Ovary (tissue), 7 donors: ENCODE measurements at regions not wholly inside any gene's neighbourhood (a gene's known extent, or its start where the extent isn't known, plus 50 kb on each side); places are given as distances from the start of the nearest gene placed in this dataset.

Experiments used
- DNase-seq, 5 donors: peaks; one replicate each; pipeline ENCODE4 v3.0.0-alpha.2; 2019 to 2020
- H3K27ac ChIP-seq, 2 donors: fragments of 200-600 bp; one replicate each; pipeline versions ENCODE4 v1.5.1 to v1.8.0; 2019 to 2022
- H3K27me3 ChIP-seq: fragments of 200-600 bp; one replicate; pipeline ENCODE4 v1.8.0; 2022
- H3K36me3 ChIP-seq: fragments of 200-600 bp; sonication (generic); one replicate; pipeline ENCODE4 v1.5.1; 2019
- H3K4me1 ChIP-seq: one replicate; pipeline ENCODE4 v1.8.1; 2013; ENCODE audit warnings: mild to moderate bottlenecking, moderate library complexity; ENCODE audit not compliant: insufficient read depth
- H3K4me3 ChIP-seq: fragments of 200-600 bp; sonication (generic); one replicate; pipeline ENCODE4 v1.5.1; 2017
- H3K9me3 ChIP-seq, 2 donors: fragments of 200-600 bp in 1 of 2; sonication (generic) in 1 of 2; one replicate each; pipeline versions ENCODE4 v1.5.1 to v1.8.1; 2013 to 2019; ENCODE audit warnings: mild to moderate bottlenecking in 1 of 2, moderate library complexity in 1 of 2
- EP300 ChIP-seq: sonication (generic); formaldehyde crosslinking; IDR thresholded peaks from one replicate; pipeline ENCODE4 v1.6.1; 2017; ENCODE audit warnings: antibody characterized with exemption
- POLR2A ChIP-seq: fragments of 450-650 bp; IDR thresholded peaks from one replicate; pipeline ENCODE4 v1.6.1; 2017; ENCODE audit warnings: antibody characterized with exemption, mild to moderate bottlenecking, moderate library complexity
- WGBS, 3 donors: extraction: QIAGEN DNeasy Blood & Tissue Kit in 1 of 3; methylation state at CpG; one replicate each; pipeline versions ENCODE4 v1.1.5 to v1.1.7; 2013 to 2017; 5-methylcytosine and 5-hydroxymethylcytosine counted together
- intact Hi-C, 4 donors: fragments of 100-400 bp; cut with DNase I; formaldehyde crosslinking; loops; one replicate each; pipeline versions ENCODE4 v1.11.0 to v1.15.1; 2022 to 2023
- TF ChIP-seq, protein P1 (sequence below), 3 donors: fragments of 450-650 bp in 2 of 3; fragments of 200-600 bp in 1 of 3; IDR thresholded peaks; one replicate each; pipeline versions ENCODE4 v1.5.1 to v1.8.0; 2016 to 2022; ENCODE audit warnings: antibody characterized with exemption in 3 of 3, mild to moderate bottlenecking in 1 of 3
- donor health status: DM: no; HTN: no; CAD: no; lungs with moderate emphysema.
- donor health status: DM: no; HTN: no; CAD: no.
- donor health status: Bipolar disorder and iron deficiency.
- donor health status: DM: no; HTN: no; CAD: no.
- donor health status: DM: yes; HTN: yes; CAD: no.

DNA sequence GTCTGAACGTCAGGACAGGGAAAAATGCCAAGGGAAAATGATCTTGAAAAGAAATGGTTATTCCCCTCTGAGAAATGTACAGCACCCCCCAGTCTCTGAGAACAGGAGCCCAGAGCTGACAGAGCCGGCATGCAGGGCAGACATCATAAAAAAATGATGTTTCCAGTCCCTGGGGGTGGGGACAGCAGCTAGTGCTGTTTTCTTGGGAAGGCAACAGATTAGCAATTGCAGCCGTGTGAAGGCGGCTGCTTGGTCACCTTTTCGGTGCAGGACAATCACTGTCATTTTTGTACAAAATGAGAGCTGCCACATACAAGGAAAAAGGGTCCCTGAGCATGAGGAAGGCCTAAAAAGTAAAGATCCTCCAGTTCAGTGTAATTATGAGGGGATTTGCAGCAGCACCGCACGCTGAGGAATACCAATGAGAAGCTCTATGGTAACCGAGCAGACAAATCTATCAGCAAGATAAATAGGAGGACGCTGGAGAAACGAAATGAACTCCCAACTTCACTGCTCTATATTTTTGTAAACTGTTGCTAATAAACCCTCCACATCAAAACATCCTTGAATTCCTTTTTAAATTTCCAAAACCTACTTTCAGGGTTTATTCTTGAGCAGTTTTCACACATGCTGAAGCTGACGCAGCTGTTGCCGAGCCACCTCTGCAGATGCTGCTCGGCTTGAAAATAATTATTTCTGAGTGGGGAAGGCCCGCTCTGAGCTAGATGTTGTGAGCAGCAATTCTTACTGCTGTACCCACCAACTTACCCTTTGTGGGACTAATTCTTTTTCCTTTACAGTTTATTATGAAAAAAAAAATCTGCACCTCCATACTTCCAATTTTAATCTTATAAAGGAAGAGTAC is 98.2 kb upstream of the NEBL start:
- Histone ChIP-seq H3K4me3 (no peak overlapping the region), H3K9me3 (no peaks in the 10 kb centered on the region), H3K27me3 (no peaks in the 10 kb centered on the region), H3K36me3 (no peaks in the 10 kb centered on the region), H3K27ac (no peak overlapping the region), H3K4me1 (no peaks in the 10 kb centered on the region)
- no peak for DNase-seq
- intact Hi-C loops: no loop called here
- 7 to 25% (median 8%) methylated on average over 14 of the region's 14 CpGs for WGBS, 3 donors
- TF ChIP-seq, protein P1, sequence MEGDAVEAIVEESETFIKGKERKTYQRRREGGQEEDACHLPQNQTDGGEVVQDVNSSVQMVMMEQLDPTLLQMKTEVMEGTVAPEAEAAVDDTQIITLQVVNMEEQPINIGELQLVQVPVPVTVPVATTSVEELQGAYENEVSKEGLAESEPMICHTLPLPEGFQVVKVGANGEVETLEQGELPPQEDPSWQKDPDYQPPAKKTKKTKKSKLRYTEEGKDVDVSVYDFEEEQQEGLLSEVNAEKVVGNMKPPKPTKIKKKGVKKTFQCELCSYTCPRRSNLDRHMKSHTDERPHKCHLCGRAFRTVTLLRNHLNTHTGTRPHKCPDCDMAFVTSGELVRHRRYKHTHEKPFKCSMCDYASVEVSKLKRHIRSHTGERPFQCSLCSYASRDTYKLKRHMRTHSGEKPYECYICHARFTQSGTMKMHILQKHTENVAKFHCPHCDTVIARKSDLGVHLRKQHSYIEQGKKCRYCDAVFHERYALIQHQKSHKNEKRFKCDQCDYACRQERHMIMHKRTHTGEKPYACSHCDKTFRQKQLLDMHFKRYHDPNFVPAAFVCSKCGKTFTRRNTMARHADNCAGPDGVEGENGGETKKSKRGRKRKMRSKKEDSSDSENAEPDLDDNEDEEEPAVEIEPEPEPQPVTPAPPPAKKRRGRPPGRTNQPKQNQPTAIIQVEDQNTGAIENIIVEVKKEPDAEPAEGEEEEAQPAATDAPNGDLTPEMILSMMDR (IDR thresholded peaks at IDR 0.05): no peak
- TF ChIP-seq POLR2A (no peak), EP300 (no peak)

DNA sequence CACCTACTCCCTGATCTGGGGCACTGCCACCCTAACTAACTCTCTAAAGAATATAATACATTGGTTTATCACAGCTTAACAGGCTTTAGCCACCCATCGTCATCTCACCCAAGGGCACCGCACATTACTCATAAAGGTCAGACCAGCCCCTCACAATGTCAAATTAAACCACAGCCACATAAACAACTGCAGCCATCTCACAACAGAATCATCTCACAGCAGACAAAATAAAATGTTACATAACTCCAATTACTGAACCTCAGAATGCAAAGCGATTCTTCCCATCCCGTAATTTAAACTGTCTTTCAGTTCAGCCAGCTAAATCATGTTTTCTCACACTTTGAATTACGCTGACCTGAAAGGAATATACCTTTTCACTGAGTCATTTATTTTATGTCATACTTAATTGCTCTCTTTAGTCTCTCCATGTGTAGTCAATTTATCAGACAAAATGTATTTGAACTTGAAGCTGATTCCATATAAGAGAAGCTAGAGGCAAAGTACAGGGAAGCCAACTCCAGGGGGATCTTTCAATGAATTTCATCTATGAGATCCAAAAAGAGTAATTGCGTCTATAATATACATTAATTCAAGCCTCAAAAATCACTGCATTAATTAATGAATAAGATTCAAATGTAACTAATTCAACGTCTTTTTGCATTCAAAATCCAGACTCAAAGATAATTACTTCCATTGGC is 96.9 kb upstream of the NEBL start:
- no peaks in the 10 kb centered on the region for H3K36me3 ChIP-seq
- WGBS, 3 donors: 87 to 94% (median 88%) methylated on average over 7 of the region's 7 CpGs
- H3K27ac ChIP-seq: no peak overlapping the region
- intact Hi-C loops: no loop called here
- H3K27me3 ChIP-seq: no peaks in the 10 kb centered on the region
- no peak for TF ChIP-seq EP300
- TF ChIP-seq POLR2A: no peak
- TF ChIP-seq, protein P1 (IDR thresholded peaks at IDR 0.05): no peak
- H3K4me1 ChIP-seq: no peaks in the 10 kb centered on the region
- H3K4me3 ChIP-seq: no peak overlapping the region
- no peaks in the 10 kb centered on the region for H3K9me3 ChIP-seq
- no peak for DNase-seq

DNA sequence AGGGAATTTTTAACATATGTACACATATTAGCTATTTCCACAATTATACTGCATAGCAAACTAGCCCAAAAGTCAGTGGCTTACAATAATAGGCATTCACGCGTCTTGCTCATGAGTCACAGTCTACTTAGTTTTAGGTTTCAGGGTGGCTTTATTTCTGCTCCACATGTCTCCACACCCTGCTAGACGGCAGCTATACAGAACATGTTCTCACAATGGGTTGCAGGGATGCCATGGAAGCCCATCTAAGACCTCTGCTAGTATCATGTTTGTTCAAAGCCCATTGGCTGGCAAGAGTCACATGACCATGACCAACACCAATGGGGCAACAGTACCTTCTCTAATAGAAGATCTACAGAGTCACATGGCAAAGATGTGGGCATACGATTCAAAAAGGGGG is 96.3 kb upstream of the NEBL start:
- DNase-seq: no peak
- TF ChIP-seq POLR2A (no peak), EP300 (no peak)
- TF ChIP-seq, protein P1 (IDR thresholded peaks at IDR 0.05): no peak
- intact Hi-C loops: no loop called here
- H3K36me3 ChIP-seq: no peaks in the 10 kb centered on the region
- no peaks in the 10 kb centered on the region for H3K27me3 ChIP-seq
- no peak overlapping the region for H3K27ac ChIP-seq
- no peaks in the 10 kb centered on the region for H3K4me1 ChIP-seq
- no peak overlapping the region for H3K4me3 ChIP-seq
- 93 to 96% (median 94%) methylated on average over 4 of the region's 4 CpGs for WGBS, 3 donors
- H3K9me3 ChIP-seq: no peaks in the 10 kb centered on the region

DNA sequence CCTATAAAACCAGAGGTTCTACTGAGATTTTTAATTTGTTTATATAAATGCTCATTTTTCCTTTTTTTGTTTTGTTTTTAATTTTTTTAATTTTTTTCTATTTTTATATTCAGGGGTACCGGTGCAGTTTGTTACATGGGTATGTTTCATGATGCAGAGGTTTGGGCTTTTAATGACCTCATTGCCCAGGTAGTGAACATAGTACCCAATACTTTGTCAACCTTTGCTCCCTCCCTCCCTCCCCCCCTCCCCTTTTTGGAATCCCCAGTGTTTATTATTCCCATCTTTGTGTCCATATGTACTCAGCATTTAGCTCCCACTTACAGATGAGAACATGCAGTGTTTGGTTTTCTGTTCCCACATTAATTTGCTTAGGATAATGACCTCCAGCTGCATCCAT is 94.4 kb upstream of the NEBL start:
- intact Hi-C loops: no loop called here
- Histone ChIP-seq H3K4me1 (no peaks in the 10 kb centered on the region), H3K27me3 (no peaks in the 10 kb centered on the region), H3K9me3 (no peaks in the 10 kb centered on the region), H3K36me3 (no peaks in the 10 kb centered on the region), H3K27ac (no peak overlapping the region), H3K4me3 (no peak overlapping the region)
- no peak for DNase-seq
- TF ChIP-seq, protein P1 (IDR thresholded peaks at IDR 0.05): no peak
- TF ChIP-seq EP300 (no peak), POLR2A (no peak)
- WGBS, 3 donors: 73 to 79% (median 78%) methylated on average over 1 of the region's 1 CpG
